Activated CD4-positive, alpha-beta T cell treated with anti-CD3 and anti-CD28 coated beads, Interleukin-10, Interleukin-2, amounts not matched to agents 100 ng/mL and 50 ng/mL, durations not matched to agents 16 hours and 8 hours (primary cell): ENCODE measurements at regions not wholly inside any gene's neighbourhood (a gene's known extent, or its start where the extent isn't known, plus 50 kb on each side); places are given as distances from the start of the nearest gene placed in this dataset.

Source experiments
- DNase-seq: peaks from one replicate; pipeline ENCODE4 v3.0.0-alpha.2; 2020

DNA sequence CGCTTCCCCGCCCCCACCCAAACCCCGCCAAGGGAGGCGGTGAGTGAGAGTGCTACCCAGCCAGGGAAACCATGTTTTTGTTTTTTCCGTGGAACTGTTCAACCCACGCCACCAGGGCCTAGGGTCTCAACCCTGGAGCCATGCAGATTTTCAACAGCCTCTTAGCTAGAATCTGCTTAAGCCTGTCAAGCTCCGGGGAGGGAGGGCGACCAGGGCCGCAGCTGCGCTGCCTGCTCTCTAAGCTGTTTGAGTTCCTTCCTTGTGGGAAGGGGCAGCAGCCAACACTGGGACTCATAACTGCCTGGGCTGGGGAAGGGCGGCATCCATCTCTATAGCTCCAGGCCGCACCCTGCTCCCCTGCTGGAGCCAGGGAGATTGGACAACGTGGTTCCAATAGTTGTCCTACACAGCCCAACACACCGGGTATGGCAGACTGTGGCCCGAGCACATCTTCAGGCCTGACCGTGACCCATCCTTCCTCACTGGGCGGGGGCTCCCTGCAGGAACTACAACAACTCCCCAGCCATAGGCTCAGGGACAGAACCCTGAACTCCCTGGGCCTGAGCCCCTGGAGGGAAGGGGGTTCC lies 1065.7 kb upstream of the MANEA start:
- DNase-seq: no peak

DNA sequence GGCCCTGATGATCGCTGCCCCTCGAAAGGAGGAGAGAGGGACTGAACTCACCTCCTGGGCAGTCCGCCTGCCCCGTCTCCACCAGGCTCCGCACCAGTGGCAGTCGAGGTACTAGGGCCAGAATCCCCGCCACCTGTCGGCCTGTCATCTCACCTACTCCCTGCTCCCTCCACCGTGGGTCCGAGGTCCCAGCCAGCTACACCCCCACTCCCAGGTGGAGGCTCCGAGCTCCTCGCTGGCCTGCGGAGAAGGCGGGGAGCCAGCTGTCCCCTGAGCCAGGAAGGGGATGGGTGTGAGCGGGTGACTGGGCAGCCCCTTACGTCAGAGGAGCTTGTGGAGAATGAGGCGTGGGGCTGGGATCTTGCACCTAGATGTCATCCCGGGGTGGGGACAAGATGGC lies 1066.5 kb upstream of the MANEA start:
- DNase-seq: no peak

DNA sequence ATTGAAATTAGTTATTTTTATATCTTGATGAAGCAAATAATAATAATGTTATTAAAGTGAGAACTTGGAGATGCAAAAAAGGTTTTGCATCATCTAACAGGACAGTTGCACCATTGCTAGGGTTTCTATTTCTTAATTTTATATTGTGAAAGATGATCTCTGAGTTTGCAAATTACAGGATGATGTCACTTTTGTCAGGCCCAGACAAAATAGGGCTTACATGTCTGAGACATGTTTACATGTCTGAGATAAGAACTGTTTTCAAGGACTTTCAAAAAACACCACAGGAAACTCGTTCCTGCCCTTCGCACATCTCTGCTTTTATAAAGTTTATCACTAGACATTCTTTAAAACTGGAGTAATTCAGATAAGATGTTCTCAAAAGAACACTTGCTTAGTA lies 1075.8 kb upstream of the MANEA start:
- no peak for DNase-seq

DNA sequence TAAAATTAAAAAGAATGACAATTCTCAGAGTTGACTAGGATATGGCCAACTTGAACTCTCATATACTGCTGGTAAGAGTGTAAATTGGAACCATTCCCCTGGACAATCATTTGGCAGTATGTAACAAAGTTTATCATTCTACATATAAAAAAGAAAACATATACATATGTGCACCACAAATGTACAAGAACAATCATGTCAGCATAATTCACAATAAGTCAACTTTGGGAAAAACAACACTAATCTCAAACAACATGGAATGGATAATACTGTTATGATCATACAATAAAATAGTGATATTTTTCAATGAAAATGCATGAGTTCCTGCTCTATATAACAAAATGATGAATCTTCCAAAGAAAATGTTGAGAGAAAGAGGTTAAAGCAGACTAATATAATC lies 1078.7 kb upstream of the EPHA7 start:
- DNase-seq: no peak

DNA sequence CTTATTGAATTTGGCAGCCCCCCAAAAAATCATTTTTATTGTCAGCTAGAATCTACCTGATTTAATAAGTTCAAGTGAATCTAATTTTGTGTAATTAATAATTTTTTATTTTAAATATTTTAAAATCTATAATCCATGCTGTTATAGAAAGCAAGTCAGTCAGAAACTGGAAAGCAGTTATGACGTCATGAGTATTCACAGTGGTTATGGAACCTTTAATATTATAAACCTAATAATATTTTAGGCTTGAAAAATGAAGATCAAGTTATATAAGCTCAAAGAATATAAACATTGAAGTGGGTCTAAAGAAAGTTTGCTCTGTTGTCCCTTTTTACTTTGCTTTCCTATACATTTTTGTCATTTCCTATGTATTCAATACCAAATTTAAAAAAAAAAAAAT lies 1075.1 kb upstream of the EPHA7 start:
- no peak for DNase-seq

DNA sequence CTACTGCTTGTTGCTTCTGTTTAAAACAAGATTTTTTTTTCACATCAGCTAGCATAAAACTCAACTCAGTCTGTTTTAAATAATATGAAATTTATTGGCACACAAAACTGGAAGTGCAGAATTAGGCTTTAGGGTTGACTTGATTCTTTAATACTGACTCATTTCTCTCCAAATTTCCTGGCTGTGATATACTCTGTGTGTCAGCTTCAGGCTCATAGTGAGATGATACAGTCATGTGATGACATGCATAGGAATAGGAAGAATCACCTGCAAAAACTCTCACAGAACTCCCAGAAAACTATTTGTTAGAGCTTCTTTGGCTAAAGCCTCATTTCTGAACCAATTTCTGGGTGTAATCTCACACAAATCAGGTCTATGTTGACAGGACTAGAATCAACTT lies 1068.0 kb upstream of the EPHA7 start:
- no peak for DNase-seq

DNA sequence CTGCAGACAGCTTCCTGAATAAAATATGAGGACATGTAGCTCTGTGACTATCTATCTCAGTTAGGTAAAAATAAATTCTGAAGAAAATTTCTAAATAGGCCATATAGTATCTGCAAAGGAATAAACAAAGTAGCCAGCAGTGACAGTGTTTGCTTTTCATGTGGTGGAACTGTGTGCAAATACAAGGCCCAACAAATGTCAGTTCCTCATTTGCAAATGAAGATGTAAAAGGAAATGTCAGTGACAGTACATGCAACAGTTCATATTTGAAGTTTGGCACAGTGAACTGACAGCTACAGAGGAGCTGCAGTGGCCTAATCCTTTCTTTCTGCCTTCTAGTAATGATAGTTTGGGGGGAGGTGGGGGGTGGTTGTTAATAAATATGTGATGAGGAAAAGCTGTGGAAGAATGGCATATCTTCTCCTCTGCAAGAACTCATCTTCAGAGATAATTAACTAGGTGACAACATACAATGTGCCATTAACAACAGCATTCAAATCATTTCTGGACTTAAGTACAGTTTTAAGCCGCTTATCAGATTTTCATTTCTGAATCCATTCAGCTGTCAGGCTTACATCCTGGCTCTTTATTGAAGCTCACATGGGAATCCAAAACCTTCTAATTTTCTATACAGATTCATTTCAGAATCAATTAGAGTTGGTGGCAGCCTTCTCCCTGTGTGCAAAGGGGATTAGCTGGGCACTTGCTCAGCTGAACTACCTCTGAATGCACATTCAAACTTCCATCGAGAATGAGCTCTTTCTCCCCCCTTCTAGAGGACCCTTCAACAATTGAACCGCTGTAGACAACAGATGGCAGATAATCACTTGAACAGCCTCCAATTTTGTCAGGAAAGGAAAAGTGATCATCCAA lies 1059.0 kb upstream of the EPHA7 start:
- no peak for DNase-seq

DNA sequence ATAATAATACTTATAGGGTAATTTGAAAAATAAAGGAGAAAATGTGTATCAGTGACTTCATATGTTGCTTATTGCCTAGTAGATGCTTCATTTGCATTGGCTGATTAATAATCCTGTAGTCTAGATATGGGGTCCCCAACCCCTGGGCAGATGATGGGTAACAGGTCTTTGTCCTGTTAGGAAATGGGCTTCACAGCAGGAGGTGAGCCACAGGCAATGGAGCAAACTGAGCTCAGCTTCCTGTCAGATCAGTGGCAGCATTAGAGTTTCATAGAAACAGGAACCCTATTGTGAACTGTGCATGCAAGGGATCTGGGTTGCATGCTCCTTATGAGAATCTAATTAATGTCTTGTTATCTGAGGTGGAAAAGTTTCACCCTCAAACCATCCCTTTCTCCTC lies 1049.5 kb upstream of the EPHA7 start:
- DNase-seq: no peak

DNA sequence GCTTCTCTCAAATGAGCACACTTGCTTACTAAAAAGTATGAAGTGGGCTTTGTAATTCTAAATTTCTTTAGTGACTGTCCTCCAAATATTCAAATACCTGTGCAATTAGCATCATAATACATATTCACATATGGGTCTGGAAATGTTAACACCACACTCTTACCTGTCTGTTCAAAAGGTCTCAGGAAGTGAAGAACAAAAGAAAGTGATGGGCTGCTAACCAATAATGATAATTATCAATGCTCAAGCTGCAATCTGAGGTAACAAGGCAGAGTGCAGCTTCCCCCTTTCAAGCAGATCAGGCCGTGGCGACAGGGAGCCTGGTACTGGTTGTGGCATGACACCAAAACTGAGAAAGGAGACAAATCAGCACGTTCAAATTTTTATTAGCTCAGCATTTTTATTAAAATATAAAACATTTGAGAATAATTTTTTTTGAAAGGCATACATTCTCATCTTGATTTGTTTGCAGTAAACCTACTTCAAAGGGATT lies 1044.7 kb upstream of the EPHA7 start:
- DNase-seq: no peak

DNA sequence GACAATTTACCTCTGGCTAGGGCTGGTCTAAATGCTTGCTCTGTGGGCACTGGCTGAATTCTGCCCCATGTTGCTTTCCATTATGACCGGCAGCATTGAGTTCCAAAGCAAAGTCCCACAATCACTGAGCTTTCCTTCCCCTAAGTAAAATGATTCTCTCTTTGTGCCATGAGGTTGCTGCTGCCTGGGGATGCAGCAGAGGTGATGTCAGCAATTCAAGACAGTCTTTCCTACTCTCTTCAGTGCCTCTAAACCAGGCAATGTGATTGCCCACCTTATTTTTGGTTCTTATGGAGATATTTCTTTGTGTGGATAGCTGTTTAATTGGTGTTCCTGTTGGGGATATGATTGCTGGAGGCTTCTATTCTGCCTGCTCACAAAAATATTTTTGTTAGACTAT lies 1043.9 kb upstream of the EPHA7 start:
- no peak for DNase-seq

DNA sequence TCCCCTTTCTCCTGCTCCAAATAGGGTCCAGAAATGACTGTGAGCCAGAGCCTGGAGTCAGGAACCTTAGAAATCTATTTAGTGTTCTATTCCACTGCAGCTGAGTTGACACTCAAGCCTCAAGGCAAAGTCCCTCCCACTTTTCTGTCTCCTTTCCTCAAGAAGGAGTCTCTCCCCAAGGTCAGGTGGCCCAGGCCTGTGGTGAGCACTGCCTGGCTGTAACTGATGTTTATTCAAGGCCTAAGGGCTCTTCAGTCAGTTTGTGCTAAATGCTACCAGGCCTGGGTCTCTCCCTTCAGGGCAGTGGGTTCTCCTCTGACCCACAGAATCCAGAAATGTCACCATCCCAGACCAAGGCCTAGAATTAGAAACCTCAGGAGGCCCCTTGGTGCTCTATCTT lies 1042.9 kb upstream of the EPHA7 start:
- no peak for DNase-seq

DNA sequence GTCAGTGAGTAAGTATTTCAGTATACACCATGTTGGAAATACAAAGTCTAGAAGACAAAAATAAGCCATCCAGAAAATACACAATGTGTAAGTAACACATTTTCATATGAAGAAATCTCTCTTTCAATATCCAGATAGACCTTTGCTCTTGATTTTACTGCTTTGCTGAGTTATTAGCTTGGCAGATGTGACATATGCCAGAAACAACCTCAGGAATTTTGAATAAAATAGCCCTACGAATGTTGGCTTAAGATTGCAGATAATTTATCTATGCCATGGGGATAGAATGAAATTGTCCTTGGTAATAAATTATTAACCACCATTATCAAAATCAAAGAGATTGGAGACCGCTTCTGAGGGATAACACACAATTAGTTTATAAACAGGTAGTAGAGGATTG lies 1036.9 kb upstream of the EPHA7 start:
- DNase-seq: no peak

DNA sequence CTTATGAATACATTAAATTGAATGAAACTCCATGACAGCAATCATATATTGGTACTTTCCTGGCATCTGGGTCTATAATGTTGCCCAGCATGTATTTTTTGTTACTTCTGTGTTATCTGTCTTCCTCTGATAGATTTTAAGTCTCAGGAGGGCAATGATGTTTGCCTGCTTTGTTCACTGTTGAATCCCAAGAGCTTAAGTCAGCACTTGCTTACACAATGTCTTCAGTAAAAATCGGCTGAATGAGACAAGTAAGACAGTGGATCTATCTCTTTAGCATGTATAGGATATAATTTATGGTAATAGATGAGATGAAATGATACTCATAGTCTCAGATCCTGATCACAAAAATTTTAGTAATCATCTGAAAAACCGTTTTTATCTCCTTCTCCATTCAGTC lies 1034.9 kb upstream of the EPHA7 start:
- DNase-seq: no peak

DNA sequence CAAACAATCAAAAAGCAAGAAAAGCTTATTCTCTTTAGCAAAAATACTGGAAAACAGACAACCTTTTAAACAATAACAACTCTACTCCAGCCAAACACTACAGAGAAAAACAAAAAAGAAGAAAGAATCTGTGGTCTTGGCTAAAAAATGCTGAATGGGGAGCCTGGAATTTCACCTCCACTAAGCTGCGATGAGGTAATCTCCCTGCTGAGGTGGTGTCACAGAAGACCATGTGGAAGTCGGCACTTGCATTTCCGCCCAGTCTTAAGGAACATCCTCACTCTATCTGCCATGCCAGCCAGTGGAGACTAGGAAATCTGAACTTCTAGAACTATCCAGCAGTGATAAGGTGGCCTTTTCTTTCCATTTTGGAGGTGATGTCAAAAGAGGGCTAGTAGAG lies 1026.8 kb upstream of the EPHA7 start:
- DNase-seq: no peak

DNA sequence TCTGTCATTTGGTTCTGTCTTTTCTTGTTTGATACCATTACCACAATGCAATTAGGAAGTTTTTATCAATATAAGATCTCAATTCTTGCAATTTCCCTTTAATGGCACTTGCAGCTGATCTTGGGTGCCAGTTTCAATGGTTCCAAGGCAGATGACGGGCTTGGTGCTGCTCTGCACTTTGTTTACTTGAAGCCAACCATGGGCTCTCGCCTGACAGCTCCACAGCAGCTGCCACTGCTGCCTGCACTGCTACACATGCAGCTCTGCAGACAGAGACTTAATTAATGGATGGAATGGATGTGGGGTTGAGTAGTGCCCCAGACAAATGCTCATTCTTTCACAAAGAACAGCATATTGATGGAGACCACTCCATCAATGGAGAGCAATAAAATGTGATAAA lies 1024.3 kb upstream of the EPHA7 start:
- DNase-seq: no peak

DNA sequence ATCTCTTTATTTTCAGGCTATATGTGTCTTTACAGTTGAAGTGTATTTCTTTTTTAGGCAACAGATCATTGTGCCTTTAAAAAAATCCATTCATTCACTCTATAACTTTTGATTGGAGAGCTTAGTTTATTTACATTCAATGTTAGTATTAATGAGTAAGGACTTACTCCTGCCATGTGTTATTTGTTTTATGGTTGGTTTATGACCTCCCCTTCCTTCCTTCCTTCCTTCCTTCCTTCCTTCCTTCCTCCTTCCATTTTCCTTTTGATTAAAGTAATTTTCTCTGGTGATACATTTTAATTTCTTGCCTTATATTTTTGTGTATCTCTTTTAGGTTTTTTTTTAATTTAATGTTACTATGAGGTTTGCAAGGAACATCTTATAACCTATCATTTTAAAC lies 1005.3 kb upstream of the EPHA7 start:
- no peak for DNase-seq

DNA sequence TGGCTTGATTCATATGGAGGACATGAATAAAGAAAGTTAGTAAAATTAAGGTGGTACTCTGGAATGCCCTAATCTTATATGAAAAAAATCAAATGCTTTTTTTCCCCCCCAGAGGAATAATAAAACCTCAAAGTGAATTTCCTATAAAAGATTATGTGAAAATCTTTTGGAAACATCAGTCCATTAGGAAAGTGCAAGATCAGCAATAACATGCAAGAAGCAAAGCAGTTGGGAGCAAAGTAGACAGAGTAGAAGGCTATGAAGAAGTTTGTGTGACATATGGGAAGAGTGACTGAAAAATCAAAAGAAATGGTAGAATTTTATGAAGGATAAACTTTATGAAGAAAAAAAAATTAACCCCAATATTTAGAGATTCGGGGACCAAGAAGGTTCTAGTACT lies 998.0 kb upstream of the EPHA7 start:
- DNase-seq: no peak

DNA sequence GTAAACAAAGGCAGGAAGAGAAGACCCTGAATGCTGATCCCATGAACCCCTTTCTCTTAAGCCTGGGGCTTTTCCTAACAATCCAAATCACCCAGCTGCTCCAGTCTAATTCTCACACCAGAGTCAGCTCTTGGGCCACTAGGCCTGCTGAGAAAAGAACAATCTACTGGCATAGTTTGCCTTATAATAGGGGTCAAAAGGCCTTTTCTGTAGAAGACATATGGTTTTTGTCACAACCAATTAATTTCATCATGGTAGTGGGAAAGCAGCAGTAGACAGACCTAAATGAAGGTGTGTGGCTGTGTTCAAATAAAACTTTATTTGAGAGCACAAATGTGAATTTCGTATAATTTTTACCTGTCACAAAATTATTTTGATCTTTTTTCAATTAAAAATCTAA lies 994.7 kb upstream of the EPHA7 start:
- DNase-seq: no peak

DNA sequence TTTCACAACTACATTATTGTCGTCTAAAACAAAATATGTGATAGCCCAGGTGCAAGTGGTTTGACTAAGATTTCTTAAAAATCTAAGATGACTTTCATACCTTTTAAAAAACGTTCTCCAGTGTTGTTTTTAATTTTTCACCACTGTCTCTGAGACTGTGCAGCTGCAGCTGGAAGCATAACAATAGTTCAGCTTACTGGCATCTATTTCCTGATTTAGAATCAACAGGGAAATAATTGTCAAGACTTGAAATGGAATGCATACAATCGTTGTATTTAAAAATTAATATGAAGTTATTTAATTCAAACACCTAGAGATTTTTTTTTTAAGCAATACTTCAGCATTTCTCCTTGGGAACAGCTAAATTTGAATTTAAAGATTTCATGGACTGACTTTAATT lies 982.0 kb upstream of the EPHA7 start:
- DNase-seq: no peak

DNA sequence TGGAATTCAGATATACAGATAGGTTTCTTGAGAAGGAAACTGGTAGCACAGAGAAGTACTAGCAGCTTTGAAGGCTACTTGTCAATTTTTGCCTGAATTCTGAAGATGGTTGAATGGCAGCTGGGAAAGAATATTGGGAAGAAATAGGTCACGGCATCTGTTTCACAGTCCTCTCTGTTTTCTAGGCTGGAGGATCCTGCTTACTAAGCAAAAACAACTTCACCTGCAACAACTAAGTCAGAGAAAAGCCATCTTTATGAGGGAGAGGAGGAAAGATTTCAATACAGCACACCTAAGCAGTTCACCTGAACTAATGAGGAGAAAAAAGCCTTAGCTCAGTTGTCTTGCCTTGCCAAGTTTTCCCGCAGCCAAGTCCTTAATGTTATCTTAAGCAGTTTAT lies 975.5 kb upstream of the EPHA7 start:
- DNase-seq: no peak

DNA sequence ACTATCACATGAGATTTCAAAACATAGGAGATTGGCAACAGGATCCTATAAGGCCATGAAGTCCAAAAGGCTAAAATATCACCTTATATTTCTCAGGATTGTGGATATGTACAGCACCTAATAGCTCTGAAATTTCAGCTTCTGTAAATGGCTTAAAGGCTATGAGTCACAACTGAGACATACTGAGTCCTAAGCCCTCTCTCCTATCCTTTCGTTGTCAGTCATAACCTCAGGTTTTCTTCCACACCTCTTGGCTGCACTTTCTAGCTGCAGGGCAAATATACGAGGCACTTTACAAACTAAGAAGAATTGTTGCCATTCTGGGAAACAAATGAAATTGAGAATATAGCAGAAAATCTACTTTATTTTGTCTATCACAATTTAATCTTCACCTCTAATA lies 969.9 kb upstream of the EPHA7 start:
- no peak for DNase-seq

DNA sequence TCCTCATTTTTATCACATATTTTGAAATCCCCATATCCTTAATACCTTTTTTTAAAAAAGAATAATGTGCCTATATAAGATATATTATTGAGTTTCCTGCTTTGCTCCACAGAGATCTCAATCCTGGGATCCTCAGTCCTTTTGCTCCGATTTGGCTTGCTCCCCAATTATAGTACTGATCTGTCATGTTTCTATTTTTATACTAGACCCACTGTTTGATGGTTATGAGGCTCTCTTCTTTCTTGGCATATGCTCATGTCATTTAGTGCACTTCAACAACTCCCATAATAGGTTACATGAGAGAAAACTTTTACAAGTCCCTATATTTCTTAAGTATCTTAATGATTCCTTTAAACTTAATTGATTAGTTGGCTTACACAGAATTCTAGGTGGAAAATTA lies 958.5 kb upstream of the EPHA7 start:
- DNase-seq: no peak

DNA sequence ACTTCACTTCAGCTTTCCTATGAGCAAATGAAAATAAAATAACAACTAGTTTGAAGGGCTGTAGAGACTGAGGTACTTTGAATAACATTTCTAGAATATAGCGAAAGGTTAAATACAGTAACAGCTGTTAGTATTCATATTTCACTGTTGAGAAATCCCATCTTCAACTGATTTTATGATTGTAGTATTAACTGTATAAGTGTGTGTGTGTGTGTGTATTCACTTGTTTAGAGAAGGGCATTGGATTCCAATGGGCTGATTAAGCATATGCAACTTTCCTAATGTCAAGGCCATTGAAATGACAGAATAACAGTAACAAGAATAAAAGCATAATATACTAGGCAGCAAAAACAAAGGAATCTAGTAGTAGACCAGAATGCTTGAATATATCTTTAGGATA lies 957.5 kb upstream of the EPHA7 start:
- DNase-seq: no peak

DNA sequence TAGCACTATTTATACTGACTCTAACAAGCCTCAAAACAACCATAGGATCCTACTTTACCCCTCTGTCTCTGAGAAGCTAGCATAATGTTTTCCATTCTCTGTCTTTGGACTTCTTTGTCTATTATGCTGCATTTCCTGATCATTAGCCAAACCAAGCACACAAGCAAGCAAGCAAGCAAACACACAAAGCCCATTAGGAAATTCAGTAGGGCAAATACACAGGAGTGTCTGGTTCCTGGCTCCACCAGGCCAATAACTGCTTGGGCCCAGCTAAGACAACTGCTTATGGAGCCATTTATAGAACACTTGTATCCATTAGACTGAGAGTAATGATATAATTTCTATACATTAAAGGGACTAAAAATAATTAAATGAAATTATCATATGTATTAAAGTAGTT lies 952.9 kb upstream of the EPHA7 start:
- no peak for DNase-seq

DNA sequence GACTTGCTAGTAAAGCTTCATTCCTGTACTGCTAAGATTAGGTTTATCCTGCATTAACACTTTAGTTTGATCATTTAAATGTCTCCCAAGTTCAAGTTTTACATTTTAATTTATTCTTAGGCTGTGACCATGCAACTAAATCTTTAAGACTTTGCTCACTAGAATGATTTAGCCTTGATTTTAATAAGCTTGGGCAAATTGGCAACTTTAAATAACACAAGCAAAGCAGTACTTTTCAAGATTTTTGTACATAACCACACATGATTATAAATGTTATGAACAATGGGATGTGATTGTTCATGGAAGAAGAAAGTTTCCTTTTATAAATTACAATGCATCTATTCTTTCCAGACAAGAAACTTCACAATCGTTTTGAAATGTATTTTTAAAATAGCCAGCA lies 948.0 kb upstream of the EPHA7 start:
- no peak for DNase-seq
